HG03159 (cell line): ENCODE measurements at regions not wholly inside any gene's neighbourhood (a gene's known extent, or its start where the extent isn't known, plus 50 kb on each side); places are given as distances from the start of the nearest gene placed in this dataset.
"Not testable (repeated sequence)": the region's sequence is repeated elsewhere in the genome, so short reads cannot be mapped to it uniquely, and the experiment has no call there.

Source experiments
- ATAC-seq: cut with Tn5 transposase; IDR thresholded peaks from one replicate; pipeline ENCODE4 v1.9.1; 2021; ENCODE audit warnings: mild to moderate bottlenecking, moderate library complexity; ENCODE audit not compliant: unreplicated experiment

GRCh38 chr7:24049296-24049695, 234.7 kb upstream of the NPY start:
- no peak for ATAC-seq

- no peak for ATAC-seq
Observed at GRCh38 chr7:24050991-24051560, 232.9 kb upstream of the NPY start.

- no peak for ATAC-seq
Observed at GRCh38 chr7:24051651-24052050, 232.3 kb upstream of the NPY start.

DNA sequence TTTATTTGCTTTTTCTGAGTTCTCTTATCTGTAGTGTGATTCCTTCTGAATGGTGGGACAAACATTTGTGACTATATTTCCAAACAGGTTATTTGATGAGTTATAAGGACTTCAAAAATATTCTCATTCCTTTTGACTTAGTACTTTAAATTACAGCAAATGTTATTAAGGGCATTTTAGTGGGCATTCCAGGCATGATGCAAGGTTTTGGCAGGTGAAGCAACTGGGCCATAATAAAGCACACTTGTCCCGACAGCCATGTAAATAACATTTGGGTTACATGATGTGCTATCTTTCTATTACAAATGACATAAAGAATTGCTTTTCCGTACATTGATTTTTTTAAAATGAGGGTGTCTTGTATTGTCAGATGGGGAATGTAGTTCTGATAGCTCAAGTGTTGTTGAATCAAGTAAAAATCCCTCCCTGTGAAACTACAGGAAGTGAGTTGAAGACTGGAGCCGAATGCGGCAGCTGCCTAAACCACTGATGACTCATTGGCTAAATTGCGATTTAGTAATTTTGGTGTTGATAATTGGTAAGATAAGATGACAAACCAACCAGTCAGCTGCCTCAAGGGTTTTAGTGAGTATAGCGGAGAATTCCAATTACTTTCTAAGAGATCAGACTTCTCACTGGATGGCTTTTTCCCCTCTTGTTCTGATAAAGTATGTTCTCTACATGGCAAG, 231.3 kb upstream of the NPY start:
- no peak for ATAC-seq

- no peak for ATAC-seq
Observed at GRCh38 chr7:24054236-24054635, 229.8 kb upstream of the NPY start.

GRCh38 chr7:24057243-24057642, 226.7 kb upstream of the NPY start:
- ATAC-seq: no peak

DNA sequence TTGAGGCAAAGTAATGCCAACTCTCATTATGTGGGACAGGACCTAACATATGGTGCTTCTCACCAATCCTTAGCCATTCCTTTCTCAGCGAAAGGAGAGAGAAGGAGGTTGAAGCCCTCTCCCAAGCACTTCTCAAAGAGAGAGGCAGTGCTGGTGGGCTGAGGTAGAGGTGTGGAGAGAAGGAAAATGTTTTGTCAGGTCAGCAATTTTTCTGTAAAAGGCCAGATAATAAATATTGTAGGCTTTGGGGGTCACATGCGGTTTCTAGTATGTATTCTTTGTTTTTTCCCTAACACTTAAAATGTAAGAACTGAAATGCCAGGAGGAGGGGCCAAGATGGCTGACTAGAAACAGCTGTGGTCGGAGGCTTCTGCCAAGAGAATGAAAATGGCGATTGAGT, 225.0 kb upstream of the NPY start:
- no peak for ATAC-seq

- ATAC-seq: no peak
Observed at GRCh38 chr7:24059775-24060174, 224.2 kb upstream of the NPY start.

DNA sequence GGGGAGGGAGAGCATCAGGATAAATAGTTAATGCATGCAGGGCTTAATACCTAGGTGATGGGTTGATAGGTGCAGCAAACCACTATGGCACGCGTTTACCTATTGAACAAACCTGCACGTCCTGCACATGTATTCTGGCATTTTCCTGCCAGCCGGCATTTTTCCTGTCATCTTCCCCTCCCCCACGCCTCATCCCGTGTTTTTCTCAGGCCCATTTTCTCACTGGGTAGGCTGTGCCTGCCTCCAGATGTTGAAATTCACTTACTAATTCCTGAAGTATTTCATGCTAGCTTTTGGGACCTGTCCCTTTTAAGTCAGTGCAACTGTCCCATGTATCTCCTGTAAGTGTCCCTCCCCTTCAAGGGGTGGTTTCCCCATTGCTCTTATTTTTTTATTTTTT, 220.3 kb upstream of the NPY start:
- ATAC-seq: no peak

DNA sequence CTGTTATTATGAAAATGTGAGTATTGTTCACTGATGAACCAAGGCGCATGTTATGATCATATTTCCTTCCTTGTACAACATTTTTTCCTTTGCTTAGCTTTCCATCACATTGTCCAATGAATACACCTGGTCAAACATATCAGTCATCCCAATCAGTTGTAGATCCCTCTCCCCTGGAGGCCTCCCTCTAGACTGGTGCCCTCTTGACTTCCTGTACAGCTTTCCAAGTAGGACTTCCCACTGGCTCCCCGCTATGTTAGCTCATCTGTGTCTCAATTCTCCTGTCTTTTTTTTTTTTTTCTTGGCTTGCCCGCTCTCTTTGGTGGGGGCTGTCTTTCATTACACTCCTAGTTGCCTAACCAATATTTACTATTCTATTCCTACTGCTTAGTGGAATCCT, 214.2 kb upstream of the NPY start:
- ATAC-seq: no peak

GRCh38 chr7:24073651-24074420, 210.2 kb upstream of the NPY start:
- no peak for ATAC-seq

- ATAC-seq: no peak
Observed at GRCh38 chr7:24075426-24075810, 208.6 kb upstream of the NPY start.

DNA sequence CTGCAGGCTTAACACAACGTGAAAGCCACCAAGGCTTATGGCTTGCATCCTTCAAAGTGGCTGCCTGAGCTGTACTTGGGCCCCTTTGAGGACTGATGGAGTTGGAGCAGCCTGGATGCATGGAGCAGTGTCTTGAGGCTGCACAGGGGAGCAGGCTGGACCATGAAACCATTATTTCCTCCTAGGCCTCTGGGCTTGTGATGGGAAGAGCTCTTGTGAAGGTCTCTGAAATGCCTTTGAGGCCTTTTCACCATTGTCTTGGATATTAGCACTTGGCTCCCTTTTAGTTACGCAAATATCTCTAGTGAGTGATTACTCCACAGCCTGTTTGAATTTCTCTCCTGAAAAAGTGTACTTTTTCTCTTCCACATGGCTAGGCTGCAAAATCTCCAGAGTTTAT, 201.2 kb upstream of the NPY start:
- no peak for ATAC-seq

DNA sequence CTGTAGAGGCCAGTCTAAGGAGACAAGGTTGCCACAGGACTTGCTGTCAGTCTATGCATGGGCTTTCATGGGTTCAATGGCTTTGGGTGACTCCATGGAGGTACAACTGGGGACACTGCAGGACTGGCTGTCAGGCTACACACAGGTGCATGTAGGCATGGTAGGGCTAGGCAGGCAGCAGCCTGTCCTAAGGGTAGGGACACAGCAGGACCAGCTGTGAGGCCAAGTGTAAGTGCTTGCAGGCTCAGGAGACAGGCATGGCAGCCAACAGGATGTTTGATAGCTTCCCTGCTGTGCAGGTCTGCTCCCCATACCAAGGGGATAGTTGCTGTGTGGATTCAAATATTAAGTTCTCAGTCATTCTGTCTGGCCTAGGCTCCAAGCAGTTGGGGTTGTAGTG, 181.0 kb upstream of the NPY start:
- ATAC-seq: no peak

- ATAC-seq: peak; percentile 79
Observed at GRCh38 chr7:24108906-24109376, 175.0 kb upstream of the NPY start.

DNA sequence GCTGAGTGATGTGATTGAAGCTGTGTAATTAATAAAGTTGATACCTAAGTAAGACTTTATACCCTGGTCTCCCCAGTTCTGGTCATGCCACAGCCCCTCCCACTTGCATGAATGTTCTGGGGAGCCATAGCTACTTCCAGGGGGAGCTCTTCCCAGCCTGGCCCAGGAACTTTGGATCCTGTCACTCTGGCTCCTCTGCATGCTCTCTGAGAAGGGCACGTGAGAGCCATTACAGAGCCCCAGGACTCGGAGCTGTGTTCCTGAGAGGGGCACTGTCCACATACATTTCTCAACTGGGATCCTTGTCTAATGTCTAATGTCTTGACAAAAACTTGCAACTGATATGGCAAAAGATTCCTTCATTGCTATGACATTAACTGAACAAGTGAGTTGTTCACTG, 173.9 kb upstream of the NPY start:
- ATAC-seq: no peak

- no peak for ATAC-seq
Observed at GRCh38 chr7:24113506-24113905, 170.5 kb upstream of the NPY start.

DNA sequence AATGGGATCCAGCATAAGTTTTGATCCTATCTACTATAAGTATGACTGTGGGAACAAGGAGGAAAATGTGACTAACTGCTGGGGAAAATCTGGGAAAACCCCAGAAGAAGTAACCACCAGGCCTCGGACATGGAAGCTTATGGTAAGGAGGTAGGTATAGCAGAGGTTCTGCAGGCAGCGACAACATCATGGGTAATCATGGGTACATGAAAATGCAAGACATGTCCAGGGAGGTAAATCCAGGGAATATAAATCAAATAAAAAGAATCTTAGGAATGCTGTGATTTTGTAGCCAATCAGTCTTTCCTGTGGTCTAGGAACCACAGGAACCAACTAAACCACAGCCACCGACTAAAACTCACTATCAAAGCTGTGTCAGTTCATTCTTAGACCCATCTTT, 168.3 kb upstream of the NPY start:
- ATAC-seq: no peak

DNA sequence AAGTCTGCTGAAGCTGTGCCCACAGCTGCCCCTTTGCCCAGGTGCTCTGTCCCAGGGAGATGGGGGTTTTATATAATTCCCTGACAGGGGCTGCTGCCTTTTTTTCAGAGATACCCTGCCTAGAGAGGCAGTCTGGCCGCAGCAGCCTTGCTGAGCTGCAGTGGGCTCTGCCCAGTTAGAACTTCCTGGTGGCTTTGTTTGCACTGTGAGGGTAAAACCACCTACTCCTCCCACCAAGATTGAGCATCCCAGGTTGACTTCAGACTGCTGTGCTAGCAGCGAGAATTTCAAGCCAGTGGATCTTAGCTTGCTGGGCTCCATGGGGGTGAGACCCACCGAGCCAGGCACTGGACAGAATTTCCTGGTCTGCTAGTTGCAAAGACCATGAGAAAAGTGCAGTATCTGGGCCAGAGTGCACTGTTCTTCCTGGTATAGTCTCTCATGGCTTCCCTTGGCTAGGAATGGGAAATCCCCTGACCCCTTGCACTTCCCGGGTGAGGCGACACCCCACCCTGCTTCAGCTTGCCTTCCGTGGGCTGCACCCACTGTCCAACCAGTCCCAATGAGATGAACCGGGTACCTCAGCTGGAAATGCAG, 166.0 kb upstream of the NPY start:
- not testable (repeated sequence) for ATAC-seq

- no peak for ATAC-seq
Observed at GRCh38 chr7:24119852-24120251, 164.1 kb upstream of the NPY start.

- ATAC-seq: no peak
Observed at GRCh38 chr7:24123076-24123475, 160.9 kb upstream of the NPY start.

GRCh38 chr7:24125765-24126164, 158.2 kb upstream of the NPY start:
- no peak for ATAC-seq
